Hepatocyte (in vitro differentiated cells): ENCODE measurements at regions not wholly inside any gene's neighbourhood (a gene's known extent, or its start where the extent isn't known, plus 50 kb on each side); places are given as distances from the start of the nearest gene placed in this dataset.

ENCODE experiments used
- DNase-seq: peaks from one replicate; pipeline ENCODE4 v3.0.0-alpha.2; 2016; ENCODE audit warnings: low spot score
- H2AFZ ChIP-seq: fragments of 200-600 bp; sonication (generic); 2 replicates; pipeline ENCODE4 v1.6.0; 2016; ENCODE audit warnings: antibody characterized with exemption, mild to moderate bottlenecking
- H3K27ac ChIP-seq: fragments of 200-600 bp; sonication (generic); 2 replicates; pipeline ENCODE4 v1.5.1; 2016; ENCODE audit warnings: mild to moderate bottlenecking
- H3K27me3 ChIP-seq: fragments of 200-600 bp; sonication (generic); 2 replicates; pipeline ENCODE4 v1.6.1; 2016
- H3K36me3 ChIP-seq: fragments of 200-600 bp; sonication (generic); replicated peaks from 2 replicates; pipeline ENCODE4 v1.5.1; 2016; ENCODE audit warnings: low read depth; ENCODE audit not compliant: insufficient read depth
- H3K4me1 ChIP-seq: fragments of 200-600 bp; sonication (generic); 2 replicates; pipeline ENCODE4 v1.5.1; 2016; ENCODE audit warnings: mild to moderate bottlenecking, moderate library complexity; ENCODE audit not compliant: insufficient read depth
- H3K4me2 ChIP-seq: fragments of 200-600 bp; sonication (generic); 2 replicates; pipeline ENCODE4 v1.6.0; 2016
- H3K4me3 ChIP-seq: fragments of 200-600 bp; sonication (generic); 2 replicates; pipeline ENCODE4 v1.5.1; 2016; ENCODE audit warnings: mild to moderate bottlenecking
- H3K79me2 ChIP-seq: fragments of 200-600 bp; sonication (generic); 2 replicates; pipeline ENCODE4 v1.6.0; 2017; ENCODE audit warnings: mild to moderate bottlenecking
- H3K9me2 ChIP-seq: fragments of 200-600 bp; sonication (generic); replicated peaks from 2 replicates; pipeline ENCODE4 v1.6.0; 2017; ENCODE audit warnings: mild to moderate bottlenecking; ENCODE audit not compliant: insufficient read depth
- H3K9me3 ChIP-seq: fragments of 200-600 bp; sonication (generic); 2 replicates; pipeline ENCODE4 v1.5.1; 2016; ENCODE audit warnings: low read depth, mild to moderate bottlenecking
- H4K20me1 ChIP-seq: fragments of 200-600 bp; sonication (generic); 2 replicates; pipeline ENCODE4 v1.6.0; 2016; ENCODE audit warnings: mild to moderate bottlenecking; ENCODE audit not compliant: insufficient read depth, poor library complexity, severe bottlenecking
- CTCF ChIP-seq: fragments of 200-600 bp; sonication (generic); IDR thresholded peaks from 2 replicates; pipeline ENCODE4 v1.5.1; 2016; ENCODE audit warnings: antibody characterized with exemption, mild to moderate bottlenecking; ENCODE audit not compliant: poor library complexity
- EZH2 ChIP-seq: fragments of 200-600 bp; sonication (generic); IDR thresholded peaks from 2 replicates; pipeline ENCODE4 v1.6.1; 2016; ENCODE audit warnings: antibody characterized with exemption, mild to moderate bottlenecking, borderline replicate concordance
- EZH2phosphoT487 ChIP-seq: fragments of 200-600 bp; sonication (generic); IDR thresholded peaks from one replicate; pipeline ENCODE4 v1.6.1; 2018; ENCODE audit warnings: antibody characterized with exemption, mild to moderate bottlenecking, low read depth, moderate library complexity; ENCODE audit not compliant: unreplicated experiment, severe bottlenecking
- WGBS: methylation state at CpG from one replicate; pipeline ENCODE4 v1.1.6; 2016; ENCODE audit warnings: low lambda C conversion rate; ENCODE audit errors: missing lambda C conversion rate; 5-methylcytosine and 5-hydroxymethylcytosine counted together

DNA sequence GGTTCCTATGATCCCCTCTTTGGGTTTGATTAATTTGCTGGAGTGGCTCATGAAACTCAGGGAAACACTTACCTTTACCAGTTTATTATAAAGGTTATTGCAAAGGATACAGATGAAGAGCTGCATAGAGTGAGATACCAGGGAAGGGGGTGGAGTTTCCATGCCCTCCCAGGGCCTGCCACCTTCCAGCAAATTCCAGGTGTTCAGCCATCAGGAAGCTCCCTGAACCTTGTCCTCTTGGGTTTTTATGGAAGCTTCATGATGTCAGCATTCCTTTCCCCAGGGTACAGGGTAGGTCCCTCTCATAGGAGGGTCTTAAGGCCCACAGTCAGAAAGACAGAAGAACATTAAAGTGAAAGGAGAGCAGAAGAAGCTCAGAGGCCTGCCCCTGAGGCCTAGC is 123.9 kb upstream of the DCC start:
- no peak for DNase-seq
- H4K20me1 ChIP-seq, result no peaks in the 10 kb centered on the region
- H3K9me2 ChIP-seq, result no peaks in the 10 kb centered on the region
- H3K4me3 ChIP-seq, result no peak overlapping the region
- H3K79me2 ChIP-seq, result no peaks in the 10 kb centered on the region
- TF ChIP-seq EZH2phosphoT487 (no peak), CTCF (no peak), EZH2 (no peak)
- no peak overlapping the region for H3K27ac ChIP-seq
- no peak overlapping the region for H3K4me2 ChIP-seq
- H3K9me3 ChIP-seq, result no peaks in the 10 kb centered on the region
- H2AFZ ChIP-seq, result no peak overlapping the region
- H3K36me3 ChIP-seq, result no peaks in the 10 kb centered on the region
- no peaks in the 10 kb centered on the region for H3K4me1 ChIP-seq
- H3K27me3 ChIP-seq, result no peaks in the 10 kb centered on the region

GRCh38 chr18:52216666-52217065 is 123.3 kb upstream of the DCC start:
- TF ChIP-seq EZH2phosphoT487 (no peak), CTCF (no peak), EZH2 (no peak)
- H4K20me1 ChIP-seq, result no peaks in the 10 kb centered on the region
- DNase-seq, result no peak
- H3K79me2 ChIP-seq, result no peaks in the 10 kb centered on the region
- H3K4me3 ChIP-seq, result no peak overlapping the region
- no peaks in the 10 kb centered on the region for H3K27me3 ChIP-seq
- H3K4me1 ChIP-seq, result no peaks in the 10 kb centered on the region
- H2AFZ ChIP-seq, result no peak overlapping the region
- H3K27ac ChIP-seq, result no peak overlapping the region
- no peak overlapping the region for H3K4me2 ChIP-seq
- no peaks in the 10 kb centered on the region for H3K9me3 ChIP-seq
- 90% methylated on average over 1 of the region's 1 CpG for WGBS
- H3K9me2 ChIP-seq, result no peaks in the 10 kb centered on the region
- no peaks in the 10 kb centered on the region for H3K36me3 ChIP-seq

DNA sequence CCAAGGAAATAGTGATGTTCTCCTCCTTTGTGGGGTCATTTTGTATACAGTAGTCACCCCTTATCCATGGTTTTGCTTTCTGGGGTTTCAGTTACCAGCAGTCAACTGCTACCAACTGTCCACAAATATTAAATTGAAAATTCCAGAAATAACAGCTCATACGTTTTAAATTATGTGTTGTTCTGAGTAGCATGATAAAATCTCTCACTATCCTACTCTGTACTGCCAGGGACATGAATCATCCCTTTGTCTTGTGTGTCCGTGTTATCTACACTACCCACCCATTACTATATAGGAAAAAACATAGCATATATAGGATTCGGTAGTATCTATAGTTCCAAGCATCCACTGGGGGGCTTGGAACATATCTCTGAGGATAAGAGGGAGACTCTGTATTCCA is 120.9 kb upstream of the DCC start:
- no peaks in the 10 kb centered on the region for H3K4me1 ChIP-seq
- DNase-seq, result no peak
- no peaks in the 10 kb centered on the region for H4K20me1 ChIP-seq
- H3K9me3 ChIP-seq, result no peaks in the 10 kb centered on the region
- no peaks in the 10 kb centered on the region for H3K9me2 ChIP-seq
- no peak overlapping the region for H3K4me2 ChIP-seq
- no peak overlapping the region for H3K4me3 ChIP-seq
- no peaks in the 10 kb centered on the region for H3K27me3 ChIP-seq
- H3K36me3 ChIP-seq, result no peaks in the 10 kb centered on the region
- 76% methylated on average over 3 of the region's 3 CpGs for WGBS
- H2AFZ ChIP-seq, result no peak overlapping the region
- TF ChIP-seq CTCF, result no peak
- no peak for TF ChIP-seq EZH2phosphoT487
- no peak for TF ChIP-seq EZH2
- no peak overlapping the region for H3K27ac ChIP-seq
- no peaks in the 10 kb centered on the region for H3K79me2 ChIP-seq

DNA sequence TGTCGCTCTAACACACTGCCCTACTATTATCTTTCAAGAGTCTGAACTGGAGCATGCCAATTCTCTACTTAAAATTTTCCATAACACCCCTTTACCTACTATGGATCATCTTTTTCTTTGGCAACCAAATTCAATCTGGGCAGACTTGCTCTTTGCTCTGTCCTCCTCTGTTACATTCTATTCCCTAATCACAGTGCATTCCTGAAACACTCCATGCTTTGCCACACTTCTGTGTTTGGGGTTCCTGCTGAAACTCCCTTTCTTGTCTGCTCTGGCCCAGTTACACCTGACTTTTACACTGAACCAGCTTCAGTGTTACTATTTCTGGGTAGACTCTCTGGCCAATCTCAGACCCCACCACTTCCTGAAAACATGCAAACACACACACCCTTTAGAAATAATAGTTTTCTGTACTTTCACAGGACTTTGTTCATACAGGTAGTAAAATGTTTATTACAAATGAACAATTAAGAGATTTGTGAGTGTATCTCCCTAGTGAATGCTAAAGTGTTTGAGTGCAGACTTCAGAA is 119.9 kb upstream of the DCC start:
- no peak overlapping the region for H3K27ac ChIP-seq
- DNase-seq, result no peak
- H4K20me1 ChIP-seq, result no peaks in the 10 kb centered on the region
- no peaks in the 10 kb centered on the region for H3K79me2 ChIP-seq
- H2AFZ ChIP-seq, result no peak overlapping the region
- no peak overlapping the region for H3K4me3 ChIP-seq
- no peak for TF ChIP-seq CTCF
- TF ChIP-seq EZH2, result no peak
- no peak for TF ChIP-seq EZH2phosphoT487
- no peaks in the 10 kb centered on the region for H3K9me2 ChIP-seq
- H3K4me2 ChIP-seq, result no peak overlapping the region
- H3K9me3 ChIP-seq, result no peaks in the 10 kb centered on the region
- H3K36me3 ChIP-seq, result no peaks in the 10 kb centered on the region
- WGBS, result 77% methylated on average over 1 of the region's 1 CpG
- H3K27me3 ChIP-seq, result no peaks in the 10 kb centered on the region
- H3K4me1 ChIP-seq, result no peaks in the 10 kb centered on the region
